GM19455 (cell line): ENCODE measurements at regions not wholly inside any gene's neighbourhood (a gene's known extent, or its start where the extent isn't known, plus 50 kb on each side); places are given as distances from the start of the nearest gene placed in this dataset.

Source experiments
- ATAC-seq: cut with Tn5 transposase; IDR thresholded peaks from one replicate; pipeline ENCODE4 v1.9.1; 2021; ENCODE audit not compliant: unreplicated experiment

DNA sequence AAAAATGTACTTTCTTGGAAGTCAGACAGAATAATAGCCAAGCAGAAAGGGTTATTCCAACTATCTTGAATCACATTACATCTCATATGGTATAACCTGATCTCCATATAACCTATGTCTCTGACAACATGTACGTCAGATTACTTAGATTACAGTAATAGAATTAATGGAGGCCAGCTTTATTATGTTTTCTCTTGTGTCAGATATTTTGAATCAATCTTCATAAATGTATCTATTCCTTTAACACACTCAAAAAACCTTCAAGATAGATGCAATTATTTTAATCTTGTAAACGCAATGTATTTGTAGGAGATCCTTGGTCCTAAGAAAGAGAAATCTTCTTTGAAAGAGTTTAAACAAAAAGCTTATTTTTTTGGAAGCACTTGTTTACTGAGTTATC, 188.4 kb upstream of the KLF12 start:
- no peak for ATAC-seq

DNA sequence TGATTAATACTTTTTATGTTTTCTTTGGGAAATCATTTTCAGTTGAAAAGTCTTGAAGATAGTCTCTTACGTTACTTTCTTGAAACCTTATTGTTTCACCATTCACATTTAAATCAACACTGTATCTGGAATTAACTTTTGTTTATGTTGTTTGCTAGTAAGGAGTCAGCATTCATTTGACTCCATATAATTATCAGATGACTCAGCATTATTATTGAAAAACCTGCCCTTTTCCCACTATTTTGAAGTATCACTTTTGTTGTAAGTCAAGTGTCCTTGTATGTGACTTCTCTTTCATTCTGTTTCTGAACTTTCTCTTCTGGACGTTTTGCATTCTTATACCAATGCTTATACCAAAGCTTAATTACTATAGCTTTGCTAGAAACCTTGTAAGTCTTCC, 186.1 kb upstream of the KLF12 start:
- no peak for ATAC-seq

DNA sequence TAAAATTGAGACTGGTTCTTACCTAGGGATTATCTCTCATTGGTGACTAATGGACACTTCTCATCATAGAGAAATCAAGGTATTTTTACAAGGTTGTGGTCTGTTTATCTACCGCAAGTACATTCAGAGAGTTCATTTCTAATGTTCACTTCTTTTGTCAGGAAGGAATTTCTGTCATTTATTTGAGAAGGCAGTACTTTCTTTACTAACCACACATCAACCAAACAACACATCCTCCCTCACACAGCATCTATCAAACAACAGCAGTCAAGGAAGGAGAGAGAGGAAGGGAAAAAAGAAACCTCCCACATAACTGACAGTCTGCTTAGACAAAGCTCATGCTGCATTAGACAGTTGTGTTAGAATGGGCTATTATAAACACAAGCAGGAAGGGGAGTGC, 182.3 kb upstream of the KLF12 start:
- ATAC-seq: no peak

DNA sequence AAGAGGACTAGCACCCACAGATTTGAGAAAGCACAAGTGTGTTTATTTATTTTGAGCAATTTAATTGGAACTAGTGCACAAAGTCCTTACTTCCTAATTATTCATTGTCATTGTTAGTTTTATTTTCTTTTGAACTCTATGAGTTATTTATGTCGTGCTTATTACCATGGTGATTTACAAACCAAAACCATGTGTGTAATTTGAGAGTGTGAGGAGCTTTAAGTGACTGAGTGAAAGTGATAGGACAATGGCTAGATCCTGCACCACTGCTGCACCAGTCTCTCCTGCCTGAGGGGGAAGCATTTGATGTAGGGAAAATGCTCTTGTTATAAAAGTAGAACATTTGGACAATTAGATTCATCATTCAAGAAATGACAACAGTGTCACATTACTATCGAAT, 172.3 kb upstream of the KLF12 start:
- no peak for ATAC-seq

DNA sequence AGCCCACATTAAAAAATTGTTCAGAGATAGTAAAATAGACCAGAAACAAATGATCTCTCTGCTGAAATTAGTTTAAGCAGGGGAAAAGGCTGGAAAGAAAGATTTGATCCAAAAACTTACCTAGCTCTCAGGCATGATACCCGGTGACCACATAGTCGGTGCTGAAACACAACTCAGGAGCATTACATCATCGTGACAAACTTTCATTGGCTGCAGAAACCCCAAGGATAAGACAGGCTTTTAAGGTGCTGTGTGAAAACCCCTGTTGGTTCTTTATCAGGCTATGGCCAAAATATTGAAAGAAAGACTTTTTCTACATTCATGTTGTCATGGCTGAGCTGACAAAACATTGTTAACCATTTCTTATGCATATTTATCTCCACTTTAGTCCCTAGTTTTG, 171.7 kb upstream of the KLF12 start:
- ATAC-seq: no peak

DNA sequence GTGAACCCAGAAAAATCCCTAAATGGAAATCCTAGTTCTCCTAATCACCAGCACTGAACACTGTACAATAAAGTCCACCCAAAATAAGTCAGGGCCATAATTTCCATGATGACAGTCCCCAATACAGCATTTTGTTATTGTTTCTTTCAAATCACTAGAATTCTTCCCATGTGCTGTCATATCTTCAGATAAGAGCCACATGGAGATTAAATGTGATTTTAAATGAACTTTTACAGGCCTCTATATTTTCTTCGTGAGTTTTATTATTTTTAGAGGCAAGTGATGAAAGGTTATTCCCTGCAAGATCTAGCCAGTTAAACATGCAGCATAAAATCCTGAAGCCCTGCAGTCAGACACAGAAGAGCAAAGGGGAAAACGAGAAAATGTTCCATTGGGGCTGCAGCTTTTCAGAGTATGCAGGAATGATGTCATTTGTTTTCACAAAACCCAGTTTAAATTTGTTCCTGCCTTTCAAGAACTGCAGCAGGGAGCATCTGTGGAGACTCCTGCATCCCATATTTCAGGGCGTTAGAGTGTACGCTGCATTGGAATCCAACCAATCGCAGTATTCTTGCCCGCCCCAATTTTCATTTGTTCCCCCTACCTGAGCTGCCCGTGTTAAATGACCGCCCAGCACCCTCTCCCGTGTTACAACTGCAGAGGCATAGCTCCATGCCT, 167.2 kb upstream of the KLF12 start:
- ATAC-seq: no peak

DNA sequence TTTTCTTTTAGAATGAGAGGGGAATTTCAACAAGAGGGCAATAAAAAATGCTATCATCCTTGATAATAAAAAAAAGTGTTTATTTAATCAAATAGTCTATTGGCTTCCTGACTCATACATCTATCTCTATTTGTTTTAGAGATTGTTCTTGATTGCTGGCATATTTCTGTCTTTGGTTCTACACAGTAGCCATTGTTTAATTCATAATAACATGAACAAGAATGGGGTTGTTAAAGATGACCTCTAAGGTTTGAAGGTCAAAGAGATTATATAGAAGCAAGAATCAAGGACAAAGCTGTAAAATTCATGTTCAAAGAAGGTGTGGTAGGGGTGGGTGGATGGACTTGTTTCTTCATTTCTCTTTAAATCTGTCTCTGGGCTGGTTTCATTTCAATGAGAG, 166.0 kb upstream of the KLF12 start:
- no peak for ATAC-seq

DNA sequence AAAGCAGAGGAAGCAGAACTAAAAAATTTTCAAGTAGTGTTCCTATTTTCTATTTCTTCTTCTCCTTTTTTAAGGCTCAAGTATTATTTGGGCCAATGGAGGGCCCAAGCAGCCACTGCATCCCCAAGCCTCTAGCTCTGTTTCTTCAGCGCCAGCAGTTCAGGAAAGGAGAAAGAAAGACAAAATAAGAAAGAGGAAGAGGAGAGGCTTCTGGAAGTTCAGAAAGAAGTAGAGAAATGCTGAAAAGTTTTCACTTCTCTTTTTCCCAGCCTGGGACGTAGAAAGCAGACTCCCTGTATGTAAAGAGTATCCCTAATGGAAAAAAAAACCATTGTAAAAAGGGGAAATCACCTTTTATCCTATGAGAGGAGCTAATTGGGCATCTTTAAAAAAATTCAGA, 165.5 kb upstream of the KLF12 start:
- no peak for ATAC-seq

DNA sequence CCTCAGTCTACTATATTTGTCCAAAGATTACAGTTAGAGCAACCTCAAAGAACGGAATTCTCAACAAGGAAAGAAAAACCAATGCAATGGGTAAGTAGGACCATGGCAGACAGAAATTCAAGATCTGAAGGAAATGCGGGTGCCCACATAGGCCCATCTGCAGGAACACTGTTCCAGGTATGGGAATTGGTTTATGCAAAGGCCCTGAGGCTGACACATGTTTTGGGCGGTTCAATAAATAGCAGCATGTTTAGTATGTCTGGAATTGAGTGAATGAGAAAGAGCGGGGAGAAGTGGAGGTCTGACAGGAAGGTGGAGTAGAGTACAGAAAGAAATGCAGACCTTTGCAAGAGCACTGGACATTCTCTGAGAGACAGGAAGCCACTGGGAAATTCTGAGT, 164.7 kb upstream of the KLF12 start:
- ATAC-seq: no peak

DNA sequence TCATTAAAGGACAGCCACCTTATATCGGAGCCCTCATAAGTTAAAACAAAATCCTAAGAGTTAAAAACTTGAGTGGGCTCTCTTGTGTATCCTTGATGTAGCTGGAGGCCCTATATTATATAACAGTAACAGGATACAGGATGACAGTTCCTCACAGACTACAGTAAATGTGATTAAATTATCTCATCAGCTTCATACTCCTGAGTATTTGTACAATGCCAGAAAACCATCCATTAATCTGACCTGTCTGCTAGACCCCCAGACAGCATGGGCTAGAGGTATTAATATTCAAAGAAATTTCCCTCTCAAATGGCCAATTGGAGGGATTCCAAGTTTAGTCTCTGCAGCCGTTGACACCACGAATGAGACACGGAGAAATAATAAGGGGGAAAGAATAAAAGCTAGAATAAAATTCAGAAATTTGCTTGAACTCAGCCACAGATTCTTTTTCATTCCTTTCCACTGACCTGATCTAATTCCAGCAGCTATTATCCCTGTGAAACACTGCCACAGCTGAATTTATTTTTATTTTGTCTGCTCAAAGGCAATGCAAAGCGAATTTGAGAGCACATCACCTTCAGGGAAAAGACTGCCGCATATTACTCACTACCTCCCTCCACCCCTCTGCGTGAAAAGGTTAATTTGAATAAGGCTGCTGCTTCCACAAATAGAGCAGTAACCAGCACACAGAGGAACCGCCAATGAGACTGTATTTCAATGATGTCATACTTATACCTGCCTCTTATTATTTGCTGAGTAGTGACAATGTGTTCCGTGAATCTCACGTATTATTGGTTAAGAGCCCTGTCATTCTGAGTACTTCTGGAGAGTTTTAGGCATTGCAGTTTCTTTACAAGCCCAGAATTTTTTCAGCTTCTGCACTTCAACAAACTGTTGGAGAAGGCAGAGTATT, 155.9 kb upstream of the KLF12 start:
- peak; percentile 51 for ATAC-seq

DNA sequence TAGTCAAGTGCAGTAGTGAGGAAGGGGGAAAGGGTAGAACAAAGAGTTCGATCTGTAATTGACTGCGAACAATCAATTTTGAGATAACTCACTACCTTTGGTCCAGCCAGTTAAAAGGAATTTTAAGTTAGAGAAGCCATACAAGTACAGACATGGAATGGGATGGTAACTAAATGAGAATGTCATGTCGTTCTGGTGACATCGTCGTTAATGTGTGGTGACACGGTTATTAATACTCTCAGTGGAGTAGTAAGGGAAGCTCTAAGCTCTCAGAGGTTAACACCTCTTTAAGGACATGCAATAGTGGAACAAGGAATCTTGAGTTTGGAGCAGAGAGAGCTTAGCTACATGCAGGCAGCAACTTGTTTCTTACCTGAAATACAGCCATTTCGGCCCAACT, 154.9 kb upstream of the KLF12 start:
- no peak for ATAC-seq

DNA sequence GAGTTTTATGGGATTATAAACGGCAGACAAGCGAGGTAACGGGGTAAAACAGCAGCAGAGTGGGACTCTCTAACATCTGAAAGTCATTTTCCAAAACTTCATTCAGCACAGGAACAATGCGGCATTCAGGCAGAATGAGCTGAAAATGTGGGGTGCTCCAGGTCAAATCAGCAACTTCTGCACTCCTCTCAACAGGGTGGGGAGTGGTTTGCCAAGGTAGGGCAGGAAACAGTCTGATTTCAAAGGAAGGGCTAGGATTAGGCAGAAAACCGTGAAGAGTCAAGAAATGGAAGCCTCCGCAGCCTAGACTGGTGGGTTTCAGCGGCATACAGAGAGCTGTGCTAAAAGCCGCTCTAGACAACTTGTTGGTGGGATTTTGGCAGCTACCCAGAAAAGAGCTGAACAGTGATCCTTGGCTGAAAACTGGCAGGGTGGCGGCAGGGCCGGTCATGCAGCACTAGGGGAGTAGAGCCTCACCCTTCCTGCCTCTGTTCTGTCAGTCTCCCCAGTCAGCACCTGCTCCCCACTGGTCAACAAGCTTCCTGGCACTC, 154.2 kb upstream of the KLF12 start:
- ATAC-seq: no peak

DNA sequence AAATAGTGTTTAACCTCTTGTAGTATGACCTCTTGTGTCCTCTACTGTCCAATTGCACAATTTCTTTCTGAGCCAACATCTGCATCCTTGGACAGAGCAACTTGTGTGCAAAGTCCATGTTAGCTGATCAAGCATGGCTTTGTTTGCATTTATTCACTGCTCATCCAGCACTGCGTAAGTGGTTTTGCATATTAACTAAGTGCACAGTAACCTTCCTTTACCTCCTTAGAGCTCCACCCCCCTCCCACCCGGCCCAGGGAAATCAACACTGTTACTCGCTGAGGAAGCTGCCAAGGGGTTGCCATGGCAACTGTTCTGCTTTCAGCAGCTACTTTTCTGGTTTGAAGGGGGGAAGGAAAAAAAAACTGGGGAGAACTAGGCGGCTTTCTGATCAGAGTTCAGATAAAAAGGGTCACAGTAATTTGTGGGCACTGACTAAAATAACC, 153.5 kb upstream of the KLF12 start:
- no peak for ATAC-seq

DNA sequence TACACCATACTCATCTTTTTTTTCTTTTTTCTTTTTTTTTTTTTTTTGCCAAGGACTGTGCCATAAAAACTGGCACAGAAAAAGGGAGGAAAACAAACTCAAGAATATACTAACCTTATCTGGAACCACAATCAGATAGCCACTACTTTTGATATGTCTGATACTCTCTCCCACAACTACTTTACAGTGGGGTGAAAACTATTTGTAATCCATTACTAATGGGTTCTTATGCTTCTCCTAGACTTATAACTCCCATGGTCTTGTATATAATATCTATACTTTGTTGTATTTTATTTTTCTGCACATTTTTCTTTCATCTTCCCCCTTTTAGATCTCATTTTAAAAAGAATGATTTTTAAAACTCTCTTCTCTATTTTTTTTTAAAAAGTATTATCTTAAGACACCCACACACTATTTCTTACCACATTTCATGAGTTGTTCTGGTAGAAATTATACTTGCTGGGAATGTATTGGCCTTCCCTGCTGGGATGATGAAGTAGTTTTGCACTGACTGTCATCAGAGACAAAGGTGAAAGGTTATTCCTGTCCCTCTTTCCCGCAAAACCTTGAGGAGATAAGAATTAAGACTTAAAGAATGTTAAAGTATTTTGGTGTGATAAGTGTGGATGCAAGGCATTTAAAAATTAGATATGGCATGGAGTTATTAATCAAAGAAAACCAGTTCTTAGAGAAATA, 146.7 kb upstream of the KLF12 start:
- no peak for ATAC-seq

DNA sequence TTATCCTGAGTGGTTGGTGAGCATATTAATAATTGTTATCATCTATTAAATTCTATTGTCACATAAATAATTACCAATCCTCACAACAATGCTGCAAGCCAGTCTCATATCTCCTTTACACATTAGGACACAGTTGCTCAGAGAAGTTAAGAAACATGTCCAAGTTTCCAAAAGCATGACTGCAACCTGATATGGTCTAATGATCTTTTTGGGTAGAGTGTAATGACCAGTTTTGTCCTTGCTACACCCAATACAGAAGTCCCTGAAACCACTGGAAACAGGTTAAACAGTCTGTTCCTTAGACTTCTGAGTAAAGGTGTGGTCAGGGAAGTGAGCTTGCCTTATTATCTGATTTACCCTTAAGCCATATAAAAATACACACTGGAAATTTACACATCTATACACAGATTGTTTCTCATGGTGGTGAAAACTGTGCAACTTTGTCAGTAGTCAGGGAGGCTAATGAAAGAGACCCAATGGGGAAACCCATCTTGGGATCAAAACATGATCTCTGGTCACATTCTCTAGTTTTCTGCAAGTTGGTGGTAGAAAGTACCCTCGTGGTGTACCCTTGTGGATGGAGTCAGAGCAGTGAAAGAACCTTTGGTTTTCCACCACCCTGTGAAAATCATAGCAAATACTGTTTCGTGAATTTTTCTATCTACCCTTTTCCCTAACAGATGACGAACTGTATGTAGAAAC, 146.0 kb upstream of the KLF12 start:
- no peak for ATAC-seq

DNA sequence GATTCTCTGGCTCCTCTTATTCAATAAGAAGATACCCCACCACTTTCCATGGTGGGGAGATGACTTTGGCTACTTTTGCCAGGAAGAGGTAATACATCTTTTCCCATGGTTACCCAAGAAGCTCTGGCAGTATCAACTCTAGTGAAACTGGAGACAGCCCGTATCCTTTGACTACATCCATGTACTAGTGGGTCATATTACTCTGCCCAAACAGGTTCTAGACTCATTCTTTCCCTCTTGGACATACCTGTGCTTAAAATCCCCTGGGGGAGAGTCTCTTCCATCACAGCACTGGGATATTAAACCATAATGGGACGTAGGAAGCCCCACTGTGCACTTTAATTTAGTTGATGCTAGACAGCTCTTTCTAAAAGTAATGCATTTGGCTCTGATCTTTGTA, 144.7 kb upstream of the KLF12 start:
- ATAC-seq: no peak

DNA sequence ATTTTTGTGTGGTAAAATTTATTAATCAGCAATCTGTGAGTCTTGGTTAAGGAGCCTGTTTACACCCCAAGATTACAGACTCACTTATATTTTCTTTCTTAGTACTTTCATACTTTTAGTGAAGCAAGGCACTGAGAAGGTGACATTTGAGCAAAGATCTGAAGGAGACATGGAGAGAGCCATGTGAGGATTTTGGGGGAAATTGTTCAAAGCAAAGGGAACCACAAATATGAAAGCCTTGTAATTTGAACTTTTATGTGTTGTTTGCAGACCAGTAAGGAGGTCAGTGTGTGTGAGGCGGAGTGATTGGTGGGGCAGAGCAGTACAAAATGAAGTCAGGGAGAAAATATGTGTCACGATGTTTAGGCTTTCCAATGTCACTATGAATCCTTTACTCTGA, 140.7 kb upstream of the KLF12 start:
- no peak for ATAC-seq

DNA sequence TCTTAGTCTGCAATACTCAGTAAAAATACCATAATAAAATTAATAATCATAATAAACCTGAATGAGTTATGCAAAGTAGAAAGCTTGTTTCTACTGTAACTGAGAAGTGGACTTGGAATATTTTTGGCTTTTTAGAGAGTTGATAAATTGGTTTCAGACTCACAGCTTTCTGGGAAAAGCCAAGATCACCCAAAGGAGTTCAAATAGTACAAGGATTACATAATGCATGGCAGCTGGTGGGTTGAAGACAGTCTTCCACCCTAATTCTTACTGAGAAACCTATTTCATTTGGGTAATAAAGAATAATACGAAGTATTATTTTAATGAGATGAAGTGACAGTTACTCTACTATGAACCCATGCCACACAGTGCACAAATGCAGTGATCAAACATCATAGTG, 139.4 kb upstream of the KLF12 start:
- no peak for ATAC-seq

DNA sequence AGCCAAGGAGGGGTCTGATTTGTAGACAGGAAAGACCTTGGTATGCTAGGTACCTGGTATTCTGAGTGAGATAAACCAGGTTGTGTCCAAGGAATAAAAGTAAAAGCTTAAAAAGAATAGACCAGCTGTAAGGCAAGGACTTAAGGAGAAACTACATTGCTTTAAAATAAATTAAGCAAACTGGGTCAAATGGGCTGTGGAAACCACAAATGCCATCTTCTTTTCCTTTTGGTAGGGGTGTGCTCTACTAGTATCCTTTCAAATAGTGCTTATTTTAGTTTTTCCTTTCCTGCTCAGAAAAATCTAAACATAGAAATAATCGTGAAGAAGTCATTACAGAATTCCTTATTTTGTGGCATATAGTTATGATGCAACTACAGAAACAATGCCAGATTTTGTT, 138.6 kb upstream of the KLF12 start:
- no peak for ATAC-seq

DNA sequence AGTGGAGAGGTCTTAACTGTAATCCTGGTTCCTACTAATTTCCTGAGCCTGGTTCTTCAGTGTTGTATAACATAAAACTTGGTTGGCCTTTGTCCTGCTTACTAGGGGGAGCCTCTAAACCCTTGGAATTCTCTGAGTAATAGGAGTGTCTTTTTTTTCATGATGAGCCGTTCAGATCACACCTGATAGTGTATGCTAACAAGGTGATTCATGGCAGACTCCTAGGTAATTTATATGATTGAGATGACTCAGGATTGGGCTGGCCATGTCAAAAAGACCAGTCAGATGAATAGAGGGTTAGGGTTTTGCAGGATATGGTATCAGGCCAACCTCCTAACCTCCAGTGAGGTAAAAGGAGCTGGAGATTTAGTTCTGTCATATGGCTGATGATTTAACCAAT, 135.8 kb upstream of the KLF12 start:
- ATAC-seq: no peak

DNA sequence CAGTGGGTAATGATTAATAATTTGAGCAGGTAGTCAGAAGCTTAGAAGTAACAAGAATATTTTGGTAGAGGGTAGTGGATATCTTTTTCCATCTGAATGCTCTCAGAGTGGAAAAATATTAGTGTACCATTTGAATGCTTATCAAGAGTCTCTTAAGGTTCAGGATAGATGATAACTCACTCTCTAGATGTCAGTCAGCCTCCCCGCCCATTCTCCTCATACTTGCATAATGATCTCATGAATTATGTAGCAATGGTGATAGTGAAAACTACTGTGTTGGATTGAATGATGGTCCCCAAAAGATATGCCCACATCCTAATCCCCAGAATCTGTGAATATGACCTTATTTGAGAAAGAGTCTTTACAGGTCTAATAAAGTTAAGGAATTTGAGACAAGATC, 132.7 kb upstream of the KLF12 start:
- no peak for ATAC-seq
